ENCODE measurements at regions not wholly inside any gene's neighbourhood (a gene's known extent, or its start where the extent isn't known, plus 50 kb on each side); places are given as distances from the start of the nearest gene placed in this dataset.
"Not testable (repeated sequence)": the region's sequence is repeated elsewhere in the genome, so short reads cannot be mapped to it uniquely, and the experiment has no call there.

DNA sequence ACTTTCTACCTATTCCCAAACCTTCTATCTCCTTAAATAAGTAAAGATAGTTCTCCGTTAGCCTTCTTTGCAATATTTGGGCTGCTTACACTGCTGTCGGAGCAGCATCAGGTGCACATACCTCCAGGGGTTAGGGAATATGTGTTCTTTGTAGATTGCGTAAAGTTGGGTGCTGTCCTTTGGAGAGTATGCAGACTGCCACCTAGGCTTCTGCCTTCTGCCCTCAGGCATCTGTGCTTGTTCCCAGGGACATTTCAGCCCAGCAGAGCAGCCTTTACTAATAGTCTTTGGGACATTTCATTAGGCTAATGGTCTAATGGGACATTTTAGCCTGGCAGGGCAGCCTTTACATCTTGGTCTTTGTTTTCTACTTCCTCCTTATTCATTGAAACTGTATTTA is 260.6 kb downstream of the TPBG start:
- FAIRE-seq (no peak), DNase-seq (ENCODE audit: low read depth, low spot score) (no peak)
- Histone ChIP-seq H3K9me1 (ENCODE audit: control insufficient read depth, extremely low read depth, insufficient read depth, low read length) (no peaks in the 10 kb centered on the region), H3K4me2 (ENCODE audit: control insufficient read depth, extremely low read depth, insufficient read depth, low read depth, low read length) (no peak overlapping the region), H3K36me3 (ENCODE audit: control insufficient read depth in 2 of 2, extremely low read depth in 1 of 2, insufficient read depth in 2 of 2, low read length in 2 of 2) (no peaks in the 10 kb centered on the region), H2AFZ (ENCODE audit: control insufficient read depth, low read length) (no peak overlapping the region), H3K9ac (ENCODE audit: control insufficient read depth, extremely low read depth, insufficient read depth, low read length) (no peak overlapping the region), H4K20me1 (ENCODE audit: control insufficient read depth, extremely low read depth, insufficient read depth, low read length) (no peaks in the 10 kb centered on the region), H3K4me1 (ENCODE audit: control insufficient read depth, extremely low read depth, insufficient read depth, low read length) (no peaks in the 10 kb centered on the region), H3K9me3 (ENCODE audit: control insufficient read depth, low read depth, low read length) (no peaks in the 10 kb centered on the region), H3K27ac (ENCODE audit: control insufficient read depth, insufficient read depth, low read length) (no peak overlapping the region), H3K79me2 (ENCODE audit: control insufficient read depth, insufficient read depth, low read length) (no peaks in the 10 kb centered on the region), H3K4me3 (ENCODE audit: control insufficient read depth in 2 of 3, extremely low read depth in 1 of 3, insufficient read depth in 2 of 3, low read depth in 1 of 3, low read length in 3 of 3) (no peak overlapping the region), H3K27me3 (ENCODE audit: control insufficient read depth, extremely low read depth, insufficient read depth, low read length) (no peaks in the 10 kb centered on the region)
- dilution Hi-C loops (cut with MboI; ENCODE audit: extremely low pct_ligation_motif_present, low sequenced_read_pairs), result no loop called here
- TF ChIP-seq, protein P1, sequence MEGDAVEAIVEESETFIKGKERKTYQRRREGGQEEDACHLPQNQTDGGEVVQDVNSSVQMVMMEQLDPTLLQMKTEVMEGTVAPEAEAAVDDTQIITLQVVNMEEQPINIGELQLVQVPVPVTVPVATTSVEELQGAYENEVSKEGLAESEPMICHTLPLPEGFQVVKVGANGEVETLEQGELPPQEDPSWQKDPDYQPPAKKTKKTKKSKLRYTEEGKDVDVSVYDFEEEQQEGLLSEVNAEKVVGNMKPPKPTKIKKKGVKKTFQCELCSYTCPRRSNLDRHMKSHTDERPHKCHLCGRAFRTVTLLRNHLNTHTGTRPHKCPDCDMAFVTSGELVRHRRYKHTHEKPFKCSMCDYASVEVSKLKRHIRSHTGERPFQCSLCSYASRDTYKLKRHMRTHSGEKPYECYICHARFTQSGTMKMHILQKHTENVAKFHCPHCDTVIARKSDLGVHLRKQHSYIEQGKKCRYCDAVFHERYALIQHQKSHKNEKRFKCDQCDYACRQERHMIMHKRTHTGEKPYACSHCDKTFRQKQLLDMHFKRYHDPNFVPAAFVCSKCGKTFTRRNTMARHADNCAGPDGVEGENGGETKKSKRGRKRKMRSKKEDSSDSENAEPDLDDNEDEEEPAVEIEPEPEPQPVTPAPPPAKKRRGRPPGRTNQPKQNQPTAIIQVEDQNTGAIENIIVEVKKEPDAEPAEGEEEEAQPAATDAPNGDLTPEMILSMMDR (optimal IDR thresholded peaks at IDR 0.05 in 1 of 3, IDR thresholded peaks at IDR 0.05 in 1 of 3, conservative IDR thresholded peaks at IDR 0.05 in 1 of 3; ENCODE audit: extremely low read depth in 1 of 3, insufficient read depth in 2 of 3, low read length in 3 of 3), result no peak
- TF ChIP-seq EZH2 (IDR thresholded peaks at IDR 0.05; ENCODE audit: low read length), result no peak

DNA sequence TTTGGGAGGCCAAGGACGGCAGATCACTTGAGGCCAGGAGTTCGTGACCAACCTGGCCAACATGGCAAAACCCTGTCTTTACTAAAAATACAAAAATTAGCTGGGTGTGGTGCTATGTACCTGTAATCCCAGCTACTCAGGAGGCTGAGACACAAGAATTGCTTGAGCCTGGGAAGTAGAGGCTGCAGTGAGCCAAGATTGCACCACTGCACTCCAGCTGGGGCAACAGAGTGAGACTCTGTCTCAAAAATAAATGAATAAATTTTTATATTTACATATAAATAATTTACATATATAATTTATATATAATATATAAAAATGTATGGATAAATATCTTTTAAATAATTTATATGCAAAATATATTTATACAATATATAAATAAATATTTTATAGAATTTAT is 263.3 kb downstream of the TPBG start:
- H3K36me3 ChIP-seq (ENCODE audit: control insufficient read depth in 2 of 2, extremely low read depth in 1 of 2, insufficient read depth in 2 of 2, low read length in 2 of 2); H2AFZ ChIP-seq (ENCODE audit: control insufficient read depth, low read length); H3K79me2 ChIP-seq (ENCODE audit: control insufficient read depth, insufficient read depth, low read length); H4K20me1 ChIP-seq (ENCODE audit: control insufficient read depth, extremely low read depth, insufficient read depth, low read length); dilution Hi-C loops (cut with MboI; ENCODE audit: extremely low pct_ligation_motif_present, low sequenced_read_pairs); H3K27me3 ChIP-seq (ENCODE audit: control insufficient read depth, extremely low read depth, insufficient read depth, low read length); H3K27ac ChIP-seq (ENCODE audit: control insufficient read depth, insufficient read depth, low read length); FAIRE-seq; DNase-seq (ENCODE audit: low read depth, low spot score); H3K9me3 ChIP-seq (ENCODE audit: control insufficient read depth, low read depth, low read length); H3K9ac ChIP-seq (ENCODE audit: control insufficient read depth, extremely low read depth, insufficient read depth, low read length); H3K4me2 ChIP-seq (ENCODE audit: control insufficient read depth, extremely low read depth, insufficient read depth, low read depth, low read length); H3K9me1 ChIP-seq (ENCODE audit: control insufficient read depth, extremely low read depth, insufficient read depth, low read length); H3K4me1 ChIP-seq (ENCODE audit: control insufficient read depth, extremely low read depth, insufficient read depth, low read length); H3K4me3 ChIP-seq (ENCODE audit: control insufficient read depth in 2 of 3, extremely low read depth in 1 of 3, insufficient read depth in 2 of 3, low read depth in 1 of 3, low read length in 3 of 3): not testable (repeated sequence)

DNA sequence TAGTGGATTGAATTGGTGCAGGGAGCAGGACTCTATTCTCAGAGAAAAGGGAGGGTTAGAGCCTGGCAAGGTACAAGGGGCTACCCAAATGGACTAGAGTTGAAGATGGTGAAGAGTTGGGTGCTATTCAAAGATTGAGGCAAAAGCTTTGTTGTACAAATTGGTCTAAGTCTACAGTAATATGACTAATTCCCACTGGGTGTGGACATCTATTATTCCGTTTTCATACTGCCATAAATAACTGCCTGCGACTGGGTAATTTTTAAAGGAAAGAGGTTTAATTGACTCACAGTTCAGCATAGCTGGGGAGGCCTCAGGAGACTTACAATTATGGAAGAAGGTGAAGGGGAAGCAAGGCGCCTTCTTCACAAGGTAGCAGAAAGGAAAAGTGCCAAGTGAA is 266.3 kb downstream of the TPBG start:
- Histone ChIP-seq H3K4me1 (ENCODE audit: control insufficient read depth, extremely low read depth, insufficient read depth, low read length) (no peaks in the 10 kb centered on the region), H3K4me2 (ENCODE audit: control insufficient read depth, extremely low read depth, insufficient read depth, low read depth, low read length) (no peak overlapping the region), H4K20me1 (ENCODE audit: control insufficient read depth, extremely low read depth, insufficient read depth, low read length) (no peaks in the 10 kb centered on the region), H3K36me3 (ENCODE audit: control insufficient read depth in 2 of 2, extremely low read depth in 1 of 2, insufficient read depth in 2 of 2, low read length in 2 of 2) (no peaks in the 10 kb centered on the region), H3K9me1 (ENCODE audit: control insufficient read depth, extremely low read depth, insufficient read depth, low read length) (no peaks in the 10 kb centered on the region), H2AFZ (ENCODE audit: control insufficient read depth, low read length) (no peak overlapping the region), H3K27me3 (ENCODE audit: control insufficient read depth, extremely low read depth, insufficient read depth, low read length) (no peaks in the 10 kb centered on the region), H3K79me2 (ENCODE audit: control insufficient read depth, insufficient read depth, low read length) (no peaks in the 10 kb centered on the region), H3K4me3 (ENCODE audit: control insufficient read depth in 2 of 3, extremely low read depth in 1 of 3, insufficient read depth in 2 of 3, low read depth in 1 of 3, low read length in 3 of 3) (no peak overlapping the region), H3K9ac (ENCODE audit: control insufficient read depth, extremely low read depth, insufficient read depth, low read length) (no peak overlapping the region), H3K9me3 (ENCODE audit: control insufficient read depth, low read depth, low read length) (no peaks in the 10 kb centered on the region), H3K27ac (ENCODE audit: control insufficient read depth, insufficient read depth, low read length) (no peak overlapping the region)
- no peak for DNase-seq (ENCODE audit: low read depth, low spot score)
- TF ChIP-seq, protein P1 (optimal IDR thresholded peaks at IDR 0.05 in 1 of 3, IDR thresholded peaks at IDR 0.05 in 1 of 3, conservative IDR thresholded peaks at IDR 0.05 in 1 of 3; ENCODE audit: extremely low read depth in 1 of 3, insufficient read depth in 2 of 3, low read length in 3 of 3), result no peak
- no peak for TF ChIP-seq EZH2 (IDR thresholded peaks at IDR 0.05; ENCODE audit: low read length)
- dilution Hi-C loops (cut with MboI; ENCODE audit: extremely low pct_ligation_motif_present, low sequenced_read_pairs), result no loop called here
- FAIRE-seq, result no peak

Measured in keratinocyte (primary cell).